ENCODE measurements at regions not wholly inside any gene's neighbourhood (a gene's known extent, or its start where the extent isn't known, plus 50 kb on each side); places are given as distances from the start of the nearest gene placed in this dataset.

GRCh38 chr16:29192329-29193247 is 207.7 kb downstream of the LAT start:
- peak; percentile 19 for TF ChIP-seq CTCF (IDR thresholded peaks at IDR 0.05; ENCODE audit: low read depth, low read length)
- no peak for TF ChIP-seq POLR2A (IDR thresholded peaks at IDR 0.05; ENCODE audit: extremely low read depth, insufficient read length)
- TF ChIP-seq MAX (IDR thresholded peaks at IDR 0.05; ENCODE audit: low read depth, low read length): no peak
- no peak for TF ChIP-seq MYC (IDR thresholded peaks at IDR 0.05; ENCODE audit: low read depth, low read length)
